Jurkat, Clone E6-1 (cell line): ENCODE measurements at regions not wholly inside any gene's neighbourhood (a gene's known extent, or its start where the extent isn't known, plus 50 kb on each side); places are given as distances from the start of the nearest gene placed in this dataset.

Experiments used
- DNase-seq: peaks from one replicate; pipeline ENCODE4 v3.0.0-alpha.2; 2011; ENCODE audit warnings: low read depth, low spot score
- H3K4me3 ChIP-seq: 2 replicates; pipeline ENCODE4 v1.5.1; 2011; ENCODE audit warnings: mild to moderate bottlenecking, low read length, control low read depth, moderate library complexity

DNA sequence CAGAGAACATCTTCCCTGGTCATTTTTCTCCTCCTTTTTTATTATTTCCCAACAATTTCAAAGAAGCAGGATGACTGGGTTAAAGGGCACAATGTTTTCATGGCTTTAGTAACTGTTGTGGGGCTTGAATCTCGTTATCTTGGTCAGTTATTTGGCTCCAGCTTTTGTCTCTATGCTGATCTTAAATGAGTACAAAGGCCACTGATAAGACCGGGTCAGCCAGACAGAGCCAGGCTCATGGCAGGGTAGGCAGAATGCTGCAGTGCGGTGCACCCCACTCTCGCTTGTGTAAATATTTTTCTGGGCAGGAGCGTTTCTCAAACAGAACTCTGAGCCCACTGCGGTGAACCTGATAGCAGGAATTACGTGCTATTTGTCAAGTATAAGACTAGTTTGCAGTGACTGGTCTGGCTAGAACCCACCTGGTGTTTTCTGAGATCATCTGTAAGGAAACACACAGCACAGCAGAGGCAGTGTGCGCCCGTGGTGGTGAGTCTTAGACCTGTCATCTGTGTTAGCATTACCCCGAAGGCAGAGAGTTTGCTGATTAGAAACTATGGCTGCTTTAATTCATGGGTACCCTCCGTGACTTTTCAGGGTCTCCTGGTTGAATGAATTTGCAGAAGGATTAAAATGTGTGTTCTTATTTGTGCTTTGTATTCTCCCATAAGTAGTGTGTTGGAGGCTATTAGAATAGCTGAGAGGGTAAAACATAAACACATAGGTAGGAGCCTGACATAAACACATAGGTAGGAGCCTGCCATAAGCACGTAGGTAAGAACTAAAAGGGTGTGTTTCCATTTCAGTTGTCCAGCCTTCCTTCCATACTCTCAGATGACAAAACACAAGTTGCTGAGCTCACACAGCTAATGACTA, 158.6 kb upstream of the DMRT1 start:
- no peak overlapping the region for H3K4me3 ChIP-seq

DNA sequence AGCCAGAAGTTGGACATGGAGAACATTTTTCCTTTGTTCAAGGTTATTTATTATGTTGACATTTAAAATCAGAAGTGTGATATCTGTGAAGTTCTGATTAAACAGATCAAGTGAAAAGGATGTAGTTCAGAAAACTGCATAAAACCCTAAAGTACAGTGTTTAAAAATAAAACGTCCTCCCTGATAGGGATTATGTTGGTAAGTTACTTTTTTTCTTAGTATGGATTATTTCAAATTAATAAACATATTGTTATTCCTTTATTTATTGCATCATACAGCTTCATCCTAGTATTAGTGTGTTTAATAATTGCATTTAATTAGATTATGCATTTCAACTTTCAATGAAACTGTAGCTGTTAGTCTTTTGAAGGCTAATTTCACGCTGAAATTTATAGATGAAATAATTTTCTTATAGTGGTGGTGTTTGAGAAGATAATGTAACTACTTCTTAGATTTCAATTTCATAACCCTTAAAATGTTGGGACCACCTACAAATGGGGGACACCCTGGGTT, 157.9 kb upstream of the DMRT1 start:
- DNase-seq: no peak
- no peak overlapping the region for H3K4me3 ChIP-seq

More for the DNA sequence above, 158.6 kb upstream of the DMRT1 start:
- DNase-seq: no peak

DNA sequence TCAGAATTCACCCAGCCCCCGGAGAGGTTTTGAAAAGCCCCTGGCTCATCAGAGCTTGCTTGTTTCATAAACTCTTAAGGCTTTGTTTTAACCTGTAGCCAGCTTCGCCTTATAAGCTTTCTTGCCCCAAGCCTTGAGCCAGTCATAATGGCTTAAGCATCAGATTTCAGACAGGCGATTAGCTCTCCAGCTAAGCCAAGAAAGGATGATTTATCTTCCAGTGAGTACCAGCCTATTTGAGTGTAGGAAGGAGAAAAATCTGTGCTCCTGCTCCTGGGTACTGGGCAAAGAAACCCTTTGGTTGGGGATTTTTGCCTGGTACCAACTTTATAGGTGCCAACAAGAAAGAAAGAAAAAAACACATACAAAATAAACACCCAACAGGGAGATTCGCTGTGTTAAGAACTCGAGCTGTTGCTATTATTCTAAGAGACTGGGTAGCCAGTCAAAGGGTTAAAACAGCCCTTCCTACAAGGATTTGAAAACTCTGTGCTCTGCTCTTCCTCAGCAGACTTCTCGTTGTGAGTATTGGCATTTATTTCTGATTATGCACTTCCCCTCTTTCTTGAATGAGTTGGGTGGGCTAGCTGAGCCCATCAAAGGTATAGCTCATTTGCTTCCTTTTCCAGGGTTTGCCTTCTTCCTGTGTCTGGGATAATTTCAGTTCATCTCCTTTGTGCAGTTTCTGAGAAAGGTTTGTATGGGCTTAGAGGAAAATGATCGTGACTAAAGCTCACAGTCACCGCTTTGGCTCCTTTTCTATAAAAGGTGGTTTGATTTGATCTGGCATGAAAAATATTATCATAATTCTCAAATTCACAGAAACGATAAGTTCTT, 157.2 kb upstream of the DMRT1 start:
- H3K4me3 ChIP-seq: no peak overlapping the region
- no peak for DNase-seq

DNA sequence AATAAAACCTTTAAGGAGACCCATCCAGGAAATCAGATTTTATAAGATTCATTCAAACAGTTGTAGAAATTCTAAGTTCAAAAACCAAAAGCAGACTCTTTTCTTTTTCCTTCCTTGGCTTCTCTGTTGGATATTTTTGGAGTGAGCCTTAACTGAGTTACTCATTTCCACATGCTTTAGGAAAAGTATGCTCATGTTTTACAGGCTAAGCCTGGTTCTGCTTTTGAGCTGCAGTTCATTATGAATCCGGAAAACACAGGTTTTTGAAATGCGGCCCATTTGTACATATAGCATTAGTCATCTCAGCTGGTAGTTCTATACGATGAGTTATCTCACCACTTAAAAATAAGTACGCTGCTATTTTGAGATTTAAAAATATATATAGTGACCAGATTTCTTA, 156.6 kb upstream of the DMRT1 start:
- no peak for DNase-seq
- no peak overlapping the region for H3K4me3 ChIP-seq

DNA sequence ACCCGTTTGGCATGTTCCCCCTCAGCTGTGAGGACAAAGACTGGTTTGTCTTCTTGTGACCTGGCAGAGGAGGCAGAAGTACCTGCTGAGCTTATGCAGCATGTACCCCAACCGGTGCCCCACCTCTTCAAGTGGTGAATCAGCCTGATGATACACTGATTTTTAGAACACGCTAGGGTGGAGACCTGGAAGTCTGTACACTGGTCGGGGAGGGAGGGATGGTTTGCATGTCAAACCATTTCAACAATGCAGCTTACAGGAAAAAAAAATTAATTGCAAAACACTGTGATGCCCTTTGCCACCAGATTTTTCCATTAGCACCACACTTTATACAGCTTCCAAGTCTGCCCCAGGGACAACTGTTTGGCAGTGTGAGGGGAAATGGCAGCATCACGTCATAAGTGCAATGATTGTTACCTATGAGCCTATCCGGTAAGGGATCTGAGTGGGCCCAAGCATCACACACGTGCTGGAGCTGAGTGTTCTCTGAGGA, 155.1 kb upstream of the DMRT1 start:
- DNase-seq: no peak
- H3K4me3 ChIP-seq: no peak overlapping the region

DNA sequence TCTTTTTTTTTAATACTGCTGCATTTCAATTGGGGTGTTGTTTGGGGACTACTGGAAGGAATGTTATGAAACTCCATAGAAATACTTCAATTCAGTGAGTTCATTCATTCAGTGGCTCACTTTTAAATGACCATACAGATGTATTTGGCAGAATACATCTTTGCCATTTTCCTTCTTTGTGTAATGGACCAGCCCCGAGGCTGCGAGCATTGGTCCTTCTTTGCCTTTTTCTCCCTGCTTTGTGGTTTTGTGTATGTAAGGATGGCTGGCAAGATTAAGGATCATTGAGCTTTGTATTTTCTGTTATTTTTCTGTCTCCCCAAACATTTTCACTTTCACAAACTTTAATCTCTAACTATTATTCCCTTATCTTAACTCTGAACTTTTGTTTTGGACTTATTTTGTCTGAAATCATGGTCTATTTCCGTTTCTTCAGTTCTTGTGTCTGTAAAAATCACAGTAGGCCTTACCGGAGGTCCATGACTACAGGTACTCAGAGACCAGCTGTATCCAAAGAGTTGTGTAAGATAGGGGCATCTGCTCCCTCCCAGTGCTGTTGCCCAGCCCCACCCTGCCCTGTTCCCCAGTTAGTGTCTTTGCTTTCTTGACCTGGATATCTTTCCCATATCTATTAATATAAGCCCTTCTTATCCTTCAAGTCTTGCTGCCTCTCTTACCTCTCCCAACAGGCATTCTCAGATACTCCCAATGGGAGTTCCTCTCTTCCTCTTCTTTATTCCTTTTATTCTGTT, 154.3 kb upstream of the DMRT1 start:
- no peak overlapping the region for H3K4me3 ChIP-seq

DNA sequence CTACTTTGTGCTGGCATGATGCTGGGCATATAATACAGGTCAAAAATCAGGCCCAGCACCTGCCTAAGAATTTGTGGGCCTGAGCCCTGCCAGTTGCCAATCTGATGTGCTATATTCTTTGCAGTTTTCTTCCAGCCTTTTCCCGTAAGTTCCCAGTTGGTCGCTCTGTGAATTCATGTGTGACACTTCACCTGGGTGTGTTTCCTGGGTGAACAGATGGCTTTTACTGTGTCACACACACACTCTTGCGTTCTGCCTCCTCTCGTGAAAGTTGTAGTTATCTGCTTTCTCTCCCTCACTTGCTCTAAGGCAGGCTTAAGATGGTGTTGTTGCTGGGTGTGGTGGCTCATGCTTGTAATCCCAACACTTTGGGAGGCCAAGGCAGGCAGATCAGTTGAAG, 153.5 kb upstream of the DMRT1 start:
- H3K4me3 ChIP-seq: no peak overlapping the region
- DNase-seq: no peak

More for the DNA sequence above, 154.3 kb upstream of the DMRT1 start:
- no peak for DNase-seq

DNA sequence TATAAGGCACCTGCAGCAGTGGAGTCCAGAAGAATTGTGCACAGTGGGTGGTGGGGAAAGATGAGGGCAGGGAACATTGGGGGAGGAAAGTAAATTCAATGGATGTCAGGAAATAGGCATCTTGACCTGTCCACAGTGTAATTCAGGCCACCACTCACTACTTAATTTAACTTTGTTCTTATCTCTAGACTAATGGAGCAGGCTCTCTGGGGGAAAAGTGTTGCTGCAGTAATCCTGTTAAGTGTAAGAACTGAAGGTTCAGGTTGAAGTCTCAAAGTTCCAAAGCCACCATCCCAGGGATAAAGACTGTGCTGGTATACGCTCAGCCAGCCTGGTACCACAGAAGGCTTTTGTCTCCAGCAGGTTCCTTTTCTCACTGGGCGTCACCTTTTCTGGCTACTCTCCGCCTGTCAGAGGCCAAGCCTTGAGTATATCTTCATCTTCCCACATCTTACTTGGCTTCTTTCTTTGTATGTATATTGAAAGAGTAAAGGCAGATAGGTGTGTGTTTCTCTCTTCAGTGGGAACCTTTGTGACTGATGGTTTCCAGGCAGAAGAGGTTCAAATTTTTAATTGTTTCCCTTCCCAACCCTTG, 150.9 kb upstream of the DMRT1 start:
- DNase-seq: no peak
- no peak overlapping the region for H3K4me3 ChIP-seq

DNA sequence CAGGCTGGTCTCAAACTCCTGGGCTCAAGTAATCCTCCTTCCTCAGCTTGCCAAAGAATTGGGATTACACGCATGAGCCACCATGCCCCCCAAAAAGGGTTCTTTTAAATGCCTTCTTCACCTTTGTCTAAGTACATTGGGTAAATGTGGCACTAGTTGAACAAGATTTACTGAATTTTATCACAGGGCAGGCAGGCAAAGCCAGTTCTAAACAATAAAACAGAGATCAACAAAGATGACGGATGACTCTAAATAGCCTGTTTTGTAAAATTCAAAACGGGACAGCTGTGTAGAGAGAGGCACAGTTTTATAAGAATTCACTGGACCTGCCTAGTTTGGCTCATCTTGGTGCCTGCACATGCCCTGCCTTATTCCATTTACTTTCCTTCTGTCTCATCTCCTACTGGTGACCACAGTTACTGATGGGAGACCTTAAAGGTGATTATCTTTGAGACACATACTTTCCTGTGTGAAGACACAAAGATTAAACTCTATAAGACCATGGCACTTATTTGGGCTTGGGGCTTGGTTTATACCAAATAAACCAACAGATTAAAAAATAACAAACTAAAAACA, 149.6 kb upstream of the DMRT1 start:
- no peak overlapping the region for H3K4me3 ChIP-seq
- no peak for DNase-seq

DNA sequence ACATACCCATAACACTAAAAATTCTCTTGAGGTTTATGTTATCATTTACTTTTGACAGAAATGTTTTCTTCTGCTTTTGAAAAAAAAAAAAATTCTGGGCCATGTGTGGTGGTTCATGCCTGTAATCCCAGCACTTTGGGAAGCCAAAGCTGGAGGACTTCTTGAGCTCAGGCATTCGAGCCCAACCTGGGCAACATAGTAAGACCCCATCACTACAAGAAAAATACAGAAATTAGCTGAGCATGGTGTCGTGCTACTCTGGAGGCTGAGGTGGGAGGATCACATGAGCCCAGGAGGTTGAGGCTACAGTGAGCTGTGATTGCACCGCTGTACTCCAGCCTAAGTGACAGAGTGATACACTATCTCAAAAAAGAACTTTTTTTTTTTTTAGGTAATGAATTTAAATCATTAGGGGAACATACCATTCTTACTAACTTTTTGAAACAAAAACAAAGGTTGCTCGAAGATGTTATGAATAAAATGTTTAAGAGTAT, 148.8 kb upstream of the DMRT1 start:
- no peak for DNase-seq
- no peak overlapping the region for H3K4me3 ChIP-seq

DNA sequence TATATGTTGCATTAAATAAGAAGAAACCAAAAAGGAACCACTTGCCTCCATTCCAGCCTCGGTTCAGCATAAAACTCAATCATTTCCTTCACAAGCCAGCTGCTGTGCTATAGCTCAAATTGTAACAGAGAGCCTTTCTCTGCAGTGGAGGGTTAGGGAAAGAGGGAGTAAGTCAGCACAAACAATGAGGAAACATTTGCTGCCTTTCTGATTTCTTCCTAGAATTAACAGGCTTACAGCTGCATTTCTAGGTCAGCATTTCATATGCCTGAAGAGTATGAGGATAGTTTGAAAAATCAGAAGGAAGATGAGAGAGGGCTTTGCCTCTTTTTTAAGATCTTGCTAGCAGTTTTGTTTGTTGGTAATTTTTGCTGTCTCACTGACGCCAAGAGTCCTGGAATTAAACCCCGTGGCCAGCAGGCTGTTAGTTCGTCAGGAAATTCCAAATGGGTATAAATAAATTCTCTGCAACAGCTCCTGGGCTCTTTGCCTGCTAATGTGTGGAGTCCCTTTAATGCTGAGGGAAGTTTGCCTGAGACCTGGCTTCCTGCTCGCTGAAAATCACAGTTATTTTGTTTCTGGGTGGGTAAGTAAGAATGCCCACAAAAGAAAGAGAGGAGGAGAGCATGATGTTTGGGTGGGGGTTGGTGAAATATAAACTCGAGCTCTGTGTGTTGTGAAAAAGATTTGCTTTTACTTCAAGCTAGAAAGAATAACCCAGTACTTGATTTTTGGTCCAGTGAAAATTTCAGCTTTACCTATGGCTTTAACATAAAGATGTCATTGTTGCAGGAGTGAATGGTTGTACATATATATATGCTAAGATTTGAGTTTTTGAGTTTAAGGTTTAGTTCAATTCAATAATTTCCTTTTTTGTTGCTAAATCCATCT, 148.1 kb upstream of the DMRT1 start:
- no peak for DNase-seq
- H3K4me3 ChIP-seq: no peak overlapping the region

DNA sequence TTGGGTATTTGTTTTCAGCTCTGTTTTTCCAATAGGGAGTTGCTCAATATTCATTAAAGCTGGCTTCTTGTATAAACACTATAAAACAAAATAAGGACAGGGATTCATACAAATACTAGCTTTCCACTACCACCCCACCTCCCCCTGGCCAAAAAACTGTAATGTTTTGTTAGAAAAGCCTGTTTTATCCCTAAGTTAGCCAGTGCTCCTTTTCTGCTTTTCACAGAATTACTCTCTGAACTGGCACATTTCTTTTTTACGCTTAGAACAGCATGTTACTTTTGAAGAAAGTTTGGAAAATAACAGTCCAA, 147.4 kb upstream of the DMRT1 start:
- no peak for DNase-seq
- no peak overlapping the region for H3K4me3 ChIP-seq

DNA sequence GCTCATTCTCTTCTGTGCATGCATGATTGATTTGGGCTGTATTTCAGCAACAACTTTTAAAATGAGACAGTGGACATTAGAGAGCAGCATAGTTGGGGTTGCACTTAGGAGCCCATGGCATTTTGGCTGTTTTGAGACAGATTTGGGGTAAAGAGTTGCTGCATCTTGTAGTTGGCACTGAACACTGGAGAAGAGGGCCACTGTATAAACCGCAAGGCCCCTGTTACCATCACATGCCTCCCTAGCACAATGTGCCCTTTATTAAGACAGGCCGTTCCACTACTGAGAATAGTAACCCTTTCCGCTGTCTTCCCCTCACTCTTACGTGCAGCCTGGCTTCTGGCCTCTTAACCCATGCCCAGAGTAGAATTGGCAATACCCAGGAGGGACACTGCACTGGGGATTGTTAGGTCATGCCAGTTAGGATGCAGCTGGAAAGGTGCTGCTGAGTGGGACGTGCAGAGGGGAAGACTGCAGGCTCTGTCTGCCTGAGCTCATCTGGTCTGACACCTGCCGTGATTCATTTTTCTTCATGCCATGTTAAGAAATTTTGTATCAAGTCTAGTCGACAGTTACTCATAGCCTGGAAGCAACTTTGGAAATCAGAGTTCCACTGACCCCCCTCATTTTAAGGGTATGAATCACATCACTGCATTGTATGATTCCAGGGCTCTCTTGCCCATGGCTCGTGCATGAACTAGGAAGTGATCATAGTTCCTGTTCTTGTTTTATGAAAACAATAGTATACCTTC, 146.9 kb upstream of the DMRT1 start:
- H3K4me3 ChIP-seq: no peak overlapping the region
- DNase-seq: no peak

DNA sequence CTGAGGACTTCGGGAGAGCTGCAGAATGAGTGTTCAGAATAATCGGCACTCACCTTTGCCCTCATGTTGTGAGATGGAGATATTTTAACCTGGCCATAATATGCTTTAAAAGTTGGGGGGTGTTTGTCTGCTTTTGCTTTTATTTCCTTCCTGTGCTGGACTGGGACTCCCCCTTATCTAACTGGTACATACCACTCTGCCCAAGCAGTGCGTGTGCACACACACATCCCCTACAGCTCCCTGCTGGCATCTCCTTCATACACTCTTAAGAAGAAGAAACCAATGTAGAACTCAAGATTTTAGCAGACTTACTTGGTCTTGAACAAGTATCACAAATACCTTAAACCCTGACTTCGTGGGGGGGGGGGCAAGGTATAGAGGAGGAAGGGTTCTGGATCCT, 146.2 kb upstream of the DMRT1 start:
- DNase-seq: no peak
- H3K4me3 ChIP-seq: no peak overlapping the region

DNA sequence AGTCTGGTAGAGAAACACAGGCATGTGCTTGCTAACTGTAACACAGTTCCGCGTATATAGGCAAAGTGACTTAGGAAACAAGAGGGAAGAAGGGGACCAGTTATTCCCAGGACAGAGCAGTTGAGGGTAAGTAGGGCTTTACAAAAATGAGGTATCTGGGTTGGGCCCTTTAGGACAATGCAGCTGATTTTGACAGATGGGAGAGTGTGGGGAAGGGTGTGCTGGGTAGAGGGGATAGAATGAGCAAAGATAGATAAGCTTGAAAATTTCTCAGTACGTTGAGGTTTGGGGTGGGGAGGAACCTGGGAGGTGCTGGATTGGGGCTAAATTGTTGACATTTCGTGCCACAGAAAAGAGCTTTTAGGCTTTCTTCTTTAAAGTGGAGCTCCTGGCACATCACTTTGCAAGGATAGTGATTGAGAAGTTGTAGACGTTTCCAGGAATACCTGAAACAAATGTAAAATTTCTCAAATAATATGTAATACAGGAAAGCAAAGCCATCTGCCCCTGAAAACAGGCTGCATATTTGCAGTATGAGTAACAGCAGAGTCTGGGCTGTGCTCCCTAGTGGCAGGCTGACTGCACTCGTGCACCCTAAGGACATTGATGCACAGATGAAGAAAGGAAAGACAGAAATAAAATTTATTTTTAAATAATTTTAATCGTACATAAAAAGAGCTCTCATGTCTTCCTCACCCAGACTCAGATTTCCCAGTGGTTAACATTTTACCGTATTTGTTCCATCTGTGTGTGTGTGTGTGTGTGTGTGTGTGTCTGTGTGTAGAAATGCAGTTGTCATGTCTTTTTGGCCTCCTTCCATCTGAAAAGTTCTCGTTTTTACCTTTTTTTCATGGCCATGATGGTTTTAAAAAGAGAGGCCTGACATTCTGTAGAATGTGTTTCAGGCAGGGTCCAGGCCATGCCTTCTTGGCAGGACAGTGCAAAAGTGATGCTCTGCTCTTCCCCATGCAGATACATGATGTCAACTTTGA, 144.9 kb upstream of the DMRT1 start:
- no peak overlapping the region for H3K4me3 ChIP-seq
- DNase-seq: no peak

DNA sequence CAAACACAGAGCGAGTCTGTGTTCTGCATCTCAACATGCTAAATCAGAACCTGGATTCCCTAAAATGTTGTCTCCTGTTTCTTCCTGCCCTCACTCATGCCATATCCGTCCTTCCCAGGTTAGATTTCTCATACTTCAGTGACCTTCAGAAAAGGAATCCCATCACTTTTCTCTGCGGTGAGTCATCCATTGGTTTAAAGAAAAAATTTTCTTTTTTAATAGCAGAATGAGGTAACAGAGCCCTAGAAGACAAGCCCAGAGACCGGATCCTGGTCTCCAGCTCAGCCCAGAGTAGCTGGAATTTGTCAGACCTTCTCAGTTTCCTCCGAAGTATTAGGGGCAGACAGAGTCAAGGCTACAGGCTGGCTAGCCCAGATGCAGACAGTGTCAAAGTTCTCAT, 143.2 kb upstream of the DMRT1 start:
- H3K4me3 ChIP-seq: no peak overlapping the region
- no peak for DNase-seq
